GM12878 (cell line): ENCODE measurements at regions not wholly inside any gene's neighbourhood (a gene's known extent, or its start where the extent isn't known, plus 50 kb on each side); places are given as distances from the start of the nearest gene placed in this dataset.

Experiments used
- BMI1 ChIP-seq: fragments of 450-650 bp; IDR thresholded peaks from 2 replicates; pipeline ENCODE4 v1.6.1; 2016; ENCODE audit warnings: mild to moderate bottlenecking, moderate library complexity, borderline replicate concordance
- CTCF ChIP-seq, 3 experiments: IDR thresholded peaks in 2 of 3; conservative IDR thresholded peaks in 1 of 3; 2 replicates each; pipeline ENCODE4 v1.5.1; 2011; ENCODE audit warnings: low read depth in 3 of 3, low read length in 3 of 3, mild to moderate bottlenecking in 3 of 3, control low read depth in 2 of 3, moderate library complexity in 2 of 3, inconsistent platforms in 1 of 3, mixed read lengths in 1 of 3; ENCODE audit not compliant: control insufficient read depth in 2 of 3, insufficient read depth in 1 of 3; ENCODE audit errors: extremely low read depth in 1 of 3
- RFX5 ChIP-seq: IDR thresholded peaks from 2 replicates; pipeline ENCODE4 v1.6.1; 2011; ENCODE audit warnings: low read depth, low read length, improper control_type of control experiment
- STAT3 ChIP-seq: IDR thresholded peaks from 2 replicates; pipeline ENCODE4 v1.6.1; 2011; ENCODE audit warnings: low read depth, low read length, improper control_type of control experiment
- TCF12 ChIP-seq: IDR thresholded peaks from 2 replicates; pipeline ENCODE4 v1.6.1; 2011; ENCODE audit warnings: low read depth, mild to moderate bottlenecking, low read length

GRCh38 chr16:5709889-5710288 lies 612.3 kb upstream of the EEF2KMT start:
- TF ChIP-seq TCF12 (no peak), BMI1 (no peak), RFX5 (no peak), CTCF (IDR thresholded peaks at IDR 0.05 in 2 of 3, conservative IDR thresholded peaks at IDR 0.05 in 1 of 3; ENCODE audit: control insufficient read depth in 2 of 3, extremely low read depth in 1 of 3, insufficient read depth in 1 of 3, low read depth in 3 of 3, low read length in 3 of 3) (no peak), STAT3 (no peak)
